GM12892 (cell line): ENCODE measurements at regions not wholly inside any gene's neighbourhood (a gene's known extent, or its start where the extent isn't known, plus 50 kb on each side); places are given as distances from the start of the nearest gene placed in this dataset.
"Not testable (repeated sequence)": the region's sequence is repeated elsewhere in the genome, so short reads cannot be mapped to it uniquely, and the experiment has no call there.

Source experiments
- DNase-seq: peaks from one replicate; pipeline ENCODE4 v3.0.0; 2011; ENCODE audit not compliant: insufficient read length
- FAIRE-seq: peaks from 2 replicates; lab custom pipeline; 2011; peaks lifted over from hg19 to GRCh38; lab: Jason Lieb, UNC
- POLR2A ChIP-seq: IDR thresholded peaks from 2 replicates; pipeline ENCODE4 v1.6.1; 2011; ENCODE audit warnings: low read depth, low read length, control low read depth
- POLR2AphosphoS5 ChIP-seq: IDR thresholded peaks from 2 replicates; pipeline ENCODE4 v1.6.1; 2011; ENCODE audit warnings: low read depth, low read length, control low read depth
- TAF1 ChIP-seq: IDR thresholded peaks from 2 replicates; pipeline ENCODE4 v1.6.1; 2011; ENCODE audit warnings: low read depth, mild to moderate bottlenecking, control low read depth, low read length, borderline replicate concordance

DNA sequence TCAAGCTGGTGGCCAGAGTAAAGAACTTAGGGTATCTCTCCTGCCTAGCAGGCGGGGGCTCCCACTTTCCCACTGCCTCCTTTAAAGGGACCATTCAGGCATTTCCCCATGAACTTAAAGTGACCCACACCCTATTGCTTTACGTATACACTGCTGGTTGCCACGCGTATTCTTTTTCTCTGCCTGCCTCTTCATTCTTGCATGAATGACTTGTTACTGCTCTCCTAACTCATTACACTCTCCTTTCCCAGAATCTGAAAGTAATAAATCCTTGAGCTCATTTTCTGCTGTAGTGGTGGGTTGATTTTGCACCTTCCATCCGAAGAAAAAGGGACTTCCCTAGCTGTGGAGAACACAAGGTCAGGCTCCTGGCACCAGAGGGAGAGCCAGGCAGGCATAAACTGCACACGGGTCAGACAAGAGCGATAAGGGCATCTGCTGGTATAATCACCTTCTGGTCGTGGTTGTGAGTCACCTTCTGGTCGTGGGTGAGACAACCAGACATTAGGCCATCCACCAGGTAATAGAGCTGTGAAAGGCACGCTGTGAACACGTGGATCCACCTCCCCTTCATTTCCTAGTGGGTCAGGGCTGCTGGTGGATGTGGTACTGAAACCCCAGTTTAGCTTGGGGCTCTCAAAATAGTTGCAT lies 950.3 kb downstream of the SOCS6 start:
- FAIRE-seq (no peak), DNase-seq (no peak)
- TF ChIP-seq POLR2A: no peak
- no peak for TF ChIP-seq TAF1
- TF ChIP-seq POLR2AphosphoS5: no peak

DNA sequence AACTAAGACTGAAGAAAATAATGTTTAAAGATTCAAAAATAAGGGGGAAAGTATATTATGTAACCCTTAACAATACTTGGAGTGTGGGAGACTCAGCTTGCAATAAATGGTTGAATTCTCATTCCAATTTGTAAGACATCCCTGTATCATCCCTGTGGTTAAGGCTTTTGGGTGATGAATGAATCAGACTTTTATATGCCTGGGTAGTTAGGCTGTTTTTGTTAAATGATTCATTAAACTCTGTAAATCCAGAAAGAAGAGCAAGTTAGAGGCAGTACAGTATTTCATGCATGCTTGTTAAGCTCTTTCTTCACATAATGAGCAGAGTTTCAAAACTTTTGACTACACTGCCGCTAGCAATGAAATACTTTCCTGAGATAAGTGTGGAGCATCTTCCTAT lies 948.8 kb downstream of the SOCS6 start:
- no peak for FAIRE-seq
- DNase-seq: no peak
- TF ChIP-seq TAF1: no peak

DNA sequence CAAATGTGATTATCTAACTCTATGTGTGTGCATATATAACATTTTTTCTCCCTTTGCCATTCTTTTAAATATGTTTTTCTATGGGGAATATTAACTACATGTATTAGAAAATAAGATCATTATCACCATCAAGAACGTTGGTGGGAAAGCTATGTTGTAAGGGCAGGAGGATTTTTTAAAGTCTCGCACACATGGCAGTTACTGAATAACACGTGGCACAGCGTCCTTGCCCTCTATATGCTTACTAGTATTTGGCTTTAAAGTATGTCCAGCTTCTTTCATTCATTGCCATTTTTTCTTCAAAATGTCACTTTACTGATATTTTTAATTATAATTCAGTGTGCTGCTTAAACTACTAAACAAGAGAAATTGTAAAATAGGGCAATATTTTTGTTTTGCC lies 944.3 kb downstream of the SOCS6 start:
- FAIRE-seq: no peak
- no peak for TF ChIP-seq POLR2AphosphoS5
- TF ChIP-seq POLR2A: no peak
- TF ChIP-seq TAF1: no peak
- no peak for DNase-seq

DNA sequence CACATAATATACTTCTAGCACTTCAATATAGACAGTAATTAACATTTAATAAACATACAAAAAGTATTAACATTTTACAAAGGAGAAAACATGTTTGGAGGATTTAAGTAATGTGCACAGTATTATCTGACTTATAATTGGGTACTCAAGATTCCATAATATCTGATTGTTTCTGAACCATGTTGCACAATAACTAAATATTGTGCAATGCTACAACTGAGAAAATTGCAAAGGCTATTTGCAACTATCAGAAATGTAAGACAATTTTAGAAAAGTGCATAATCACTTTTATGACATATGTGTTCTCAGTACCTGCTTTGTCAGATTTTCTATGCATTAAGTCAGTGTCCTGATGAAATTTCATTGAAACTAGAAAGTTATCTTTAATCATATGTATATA lies 934.6 kb downstream of the SOCS6 start:
- TF ChIP-seq TAF1 (no peak), POLR2AphosphoS5 (no peak), POLR2A (no peak)
- FAIRE-seq: no peak

DNA sequence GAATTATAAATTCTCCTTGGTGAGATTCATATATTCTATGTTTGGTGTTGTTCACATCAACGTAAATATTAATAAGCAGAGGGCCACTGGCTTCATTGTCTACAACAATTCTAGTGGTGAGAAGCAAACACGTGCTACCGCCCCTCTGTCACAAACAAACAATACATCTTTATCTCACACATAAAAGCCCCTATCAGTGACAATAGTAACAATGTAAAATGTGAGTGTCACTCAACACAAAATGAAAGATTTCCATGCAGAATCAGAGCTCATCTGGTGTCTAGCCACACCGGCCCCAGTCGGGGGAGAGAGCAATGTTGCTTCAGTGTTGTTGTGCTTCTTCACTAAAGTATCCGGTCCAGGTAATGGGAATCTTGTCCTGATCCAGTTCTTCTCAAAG lies 932.6 kb downstream of the SOCS6 start:
- no peak for FAIRE-seq
- no peak for DNase-seq
- TF ChIP-seq POLR2A (no peak), POLR2AphosphoS5 (no peak), TAF1 (no peak)

More for the DNA sequence above, 934.6 kb downstream of the SOCS6 start:
- DNase-seq: no peak

DNA sequence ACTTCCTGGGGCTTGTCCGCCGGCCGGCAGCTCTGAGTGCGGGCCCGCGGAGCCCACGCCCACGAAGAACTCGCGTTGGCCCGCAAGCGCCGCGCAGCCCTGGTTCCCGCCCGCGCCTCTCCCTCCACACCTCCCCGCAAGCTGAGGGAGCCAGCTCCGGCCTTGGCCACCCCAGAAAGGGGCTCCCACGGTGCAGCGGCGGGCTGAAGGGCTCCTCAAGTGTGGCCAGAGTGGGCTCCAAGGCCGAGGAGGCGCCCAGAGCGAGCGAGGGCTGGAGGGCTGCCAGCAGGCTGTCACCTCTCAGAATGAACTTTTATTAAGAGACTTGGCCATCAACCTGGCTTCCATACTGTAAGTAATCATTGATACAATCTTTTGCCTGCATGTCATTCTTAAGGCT lies 923.9 kb downstream of the SOCS6 start:
- FAIRE-seq, DNase-seq: not testable (repeated sequence)

DNA sequence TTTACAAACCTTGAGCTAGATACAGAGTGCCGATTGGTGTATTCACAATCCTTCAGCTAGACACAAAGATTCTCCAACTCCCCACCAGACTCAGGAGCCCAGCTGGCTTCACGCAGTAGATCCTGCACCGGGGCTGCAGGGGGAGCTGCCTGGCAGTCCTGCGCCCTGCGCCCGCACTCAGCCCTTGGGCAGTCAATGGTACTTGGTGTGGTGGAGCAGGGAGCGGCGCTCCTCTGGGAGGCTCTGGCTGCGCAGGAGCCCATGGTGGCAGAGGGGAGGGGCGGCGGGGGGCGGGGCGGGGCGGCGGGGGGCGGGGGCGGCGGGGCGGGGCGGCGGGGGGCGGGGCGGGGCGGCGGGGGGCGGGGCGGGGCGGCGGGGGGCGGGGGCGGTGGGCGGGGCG lies 923.4 kb downstream of the SOCS6 start:
- FAIRE-seq (no peak), DNase-seq (no peak)
- TF ChIP-seq POLR2A (no peak), TAF1 (no peak), POLR2AphosphoS5 (no peak)

DNA sequence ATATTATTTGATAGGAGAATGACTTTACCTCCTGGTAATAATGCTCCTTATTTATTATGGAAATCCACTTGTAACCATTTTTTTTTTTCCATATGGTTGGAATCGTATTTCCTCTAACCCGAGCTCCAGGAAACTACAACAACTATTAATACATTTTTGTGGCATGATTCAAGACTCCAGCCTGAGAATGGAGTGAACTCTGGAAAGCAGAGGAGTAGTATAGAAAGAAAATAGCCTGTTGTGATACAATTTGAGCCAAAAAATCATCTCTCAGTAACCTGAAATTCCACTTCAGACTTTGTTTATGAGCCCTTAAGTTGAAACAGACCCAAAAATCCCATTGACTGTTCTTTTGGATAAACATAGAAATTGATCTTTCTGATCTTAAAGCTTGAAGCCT lies 921.1 kb downstream of the SOCS6 start:
- no peak for TF ChIP-seq TAF1
- no peak for TF ChIP-seq POLR2AphosphoS5
- FAIRE-seq (no peak), DNase-seq (no peak)

DNA sequence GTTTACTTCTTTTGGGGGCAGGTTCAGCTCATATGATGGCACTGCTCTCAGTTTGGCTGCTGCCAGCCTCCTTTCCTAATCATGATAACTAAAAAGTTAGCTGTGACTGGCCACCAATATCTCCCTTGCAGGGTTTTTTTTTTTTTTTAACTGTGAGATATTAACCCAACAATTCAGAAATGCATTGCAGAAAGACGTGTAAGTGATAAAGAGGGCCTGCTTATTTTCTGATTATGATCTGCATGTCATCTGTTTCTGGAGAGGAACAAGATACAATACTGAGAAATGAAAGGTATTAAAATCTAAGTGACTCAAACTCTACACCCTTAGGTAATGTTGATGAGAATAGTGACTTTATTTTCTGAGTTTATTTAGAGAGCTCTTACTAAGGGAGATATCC lies 905.6 kb downstream of the SOCS6 start:
- FAIRE-seq: no peak
- TF ChIP-seq POLR2A (no peak), TAF1 (no peak), POLR2AphosphoS5 (no peak)

DNA sequence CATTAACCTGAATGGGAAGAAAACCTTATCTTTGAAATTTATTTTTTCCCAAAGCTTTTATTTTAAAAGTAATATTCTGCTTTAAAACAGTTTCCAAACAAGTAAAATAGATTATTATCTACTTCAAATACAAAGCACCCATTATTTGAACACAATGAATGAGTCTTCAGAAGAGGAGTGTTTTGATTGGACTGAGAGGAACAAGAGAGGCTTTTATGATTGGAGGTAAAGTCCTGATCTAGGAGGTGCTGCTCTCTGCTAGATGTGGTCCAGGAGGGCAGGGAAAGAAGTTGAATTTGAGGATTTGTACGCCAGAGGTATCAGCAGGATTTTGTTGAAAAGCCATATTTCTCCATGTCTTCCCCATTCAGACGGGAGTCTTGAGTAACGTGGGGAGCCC lies 900.7 kb downstream of the SOCS6 start:
- FAIRE-seq (no peak), DNase-seq (no peak)
- TF ChIP-seq POLR2AphosphoS5 (no peak), TAF1 (no peak), POLR2A (no peak)

More for the DNA sequence above, 905.6 kb downstream of the SOCS6 start:
- DNase-seq: no peak

DNA sequence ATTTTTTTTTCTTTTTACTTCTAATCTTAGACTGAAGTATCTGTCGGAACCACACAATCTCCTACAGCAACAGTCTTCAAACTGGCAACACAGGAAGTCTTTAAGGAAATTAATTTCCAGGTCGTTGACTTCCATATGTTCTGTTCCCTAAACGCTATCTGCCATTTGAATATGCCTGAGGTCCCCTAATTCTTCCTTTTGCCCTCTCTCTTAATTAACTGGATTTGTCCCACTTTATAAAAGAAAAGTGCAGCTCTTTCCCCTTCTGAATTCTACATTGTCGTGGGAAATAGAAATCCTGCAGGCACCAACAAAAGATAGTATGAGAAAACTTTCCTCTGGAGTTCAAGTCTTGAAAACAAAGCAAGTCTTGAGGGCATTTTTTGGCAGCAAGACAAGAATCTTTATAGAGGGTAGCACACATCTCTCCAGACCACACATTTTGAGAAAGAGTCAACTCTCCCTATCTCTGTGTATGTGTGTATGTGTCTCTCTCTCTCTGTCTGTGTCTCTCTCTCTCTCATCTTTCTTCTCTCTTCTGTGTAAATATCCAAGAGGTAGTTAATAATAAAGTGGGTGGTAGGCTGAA lies 879.8 kb downstream of the SOCS6 start:
- no peak for FAIRE-seq
- no peak for TF ChIP-seq TAF1
- TF ChIP-seq POLR2AphosphoS5: no peak
- no peak for TF ChIP-seq POLR2A

DNA sequence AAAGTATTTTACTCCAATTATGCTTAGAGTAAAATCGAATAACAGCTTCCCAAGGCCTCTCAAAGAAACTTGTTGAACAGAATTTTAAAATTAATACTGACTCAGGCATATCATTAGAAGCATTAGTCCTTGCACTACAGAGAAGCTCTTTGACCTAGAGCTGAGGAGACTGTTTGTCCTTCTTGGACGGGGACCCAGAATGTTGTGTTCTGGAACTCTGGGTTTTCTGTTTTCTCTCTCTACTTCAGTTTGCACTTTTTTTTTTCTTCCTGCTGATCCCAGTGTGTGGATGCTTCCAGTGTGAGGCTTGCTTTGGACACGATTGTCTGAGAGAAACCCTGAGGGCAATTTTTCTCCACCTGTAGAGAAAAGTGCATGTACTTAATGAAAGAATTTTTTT lies 847.6 kb downstream of the SOCS6 start:
- FAIRE-seq: no peak
- no peak for DNase-seq
- no peak for TF ChIP-seq POLR2A
- TF ChIP-seq TAF1: no peak
- no peak for TF ChIP-seq POLR2AphosphoS5

More for the DNA sequence above, 879.8 kb downstream of the SOCS6 start:
- no peak for DNase-seq
